ENCODE measurements at regions not wholly inside any gene's neighbourhood (a gene's known extent, or its start where the extent isn't known, plus 50 kb on each side); places are given as distances from the start of the nearest gene placed in this dataset.

- no peak for DNase-seq (ENCODE audit: low spot score)
- Mint-ChIP-seq H3K27me3 (no peaks in the 10 kb centered on the region), H3K9me3 (peaks cover 6% of the 10 kb centered on the region), H3K27ac (no peak overlapping the region), H3K4me1 (ENCODE audit: low read depth in 2 of 2) (no peaks in the 10 kb centered on the region), H3K4me3 (no peak overlapping the region), H3K36me3 (no peaks in the 10 kb centered on the region)
- no peak for ATAC-seq
Observed at GRCh38 chr4:125750828-125751466, 436.2 kb downstream of the FAT4 start.

- Mint-ChIP-seq H3K4me3 (no peak overlapping the region), H3K27ac (no peak overlapping the region), H3K27me3 (peaks cover 0 to 10% of the 10 kb centered on the region in 2 donors), H3K4me1 (ENCODE audit: low read depth in 2 of 2) (no peaks in the 10 kb centered on the region), H3K36me3 (no peaks in the 10 kb centered on the region), H3K9me3 (no peaks in the 10 kb centered on the region)
- ATAC-seq (no peak), DNase-seq (ENCODE audit: low spot score) (no peak)
Observed at GRCh38 chr4:125758438-125758837, 443.7 kb downstream of the FAT4 start.

DNA sequence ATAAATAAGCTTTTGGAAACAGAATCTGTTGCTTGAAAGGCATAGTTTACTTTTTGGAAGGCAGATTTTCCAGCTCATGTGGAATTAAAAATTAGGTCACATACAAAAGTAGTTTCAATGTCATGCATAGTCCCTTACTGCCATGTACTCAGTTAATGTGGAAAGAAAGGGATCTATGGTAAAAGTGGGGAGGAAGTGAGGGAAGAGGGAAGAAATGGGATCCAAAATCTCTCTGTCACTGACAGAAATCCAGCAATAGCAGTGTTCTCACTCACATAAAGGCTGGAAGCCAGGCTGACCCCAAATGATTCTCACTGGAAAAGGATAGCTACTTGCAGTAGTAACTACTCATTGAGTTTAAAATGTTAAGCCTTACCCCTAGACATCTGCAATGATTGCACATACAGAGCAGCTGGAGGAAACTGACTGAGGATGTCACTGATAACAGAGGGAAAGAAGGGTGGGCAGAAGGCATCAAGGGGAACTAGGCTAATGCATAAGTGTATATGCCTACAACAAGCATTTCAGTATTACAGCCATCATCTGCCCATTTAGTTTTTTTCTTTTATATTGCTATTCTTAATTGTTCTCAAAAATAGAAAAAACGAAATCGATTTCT is 445.6 kb downstream of the FAT4 start:
- H3K9me3 Mint-ChIP-seq, result no peaks in the 10 kb centered on the region
- no peaks in the 10 kb centered on the region for H3K4me1 Mint-ChIP-seq (ENCODE audit: low read depth in 2 of 2)
- no peak overlapping the region for H3K4me3 Mint-ChIP-seq
- no peaks in the 10 kb centered on the region for H3K36me3 Mint-ChIP-seq
- DNase-seq (ENCODE audit: low spot score) (no peak), ATAC-seq (no peak)
- H3K27ac Mint-ChIP-seq, result no peak overlapping the region
- peaks cover 0 to 10% of the 10 kb centered on the region in 2 donors for H3K27me3 Mint-ChIP-seq

DNA sequence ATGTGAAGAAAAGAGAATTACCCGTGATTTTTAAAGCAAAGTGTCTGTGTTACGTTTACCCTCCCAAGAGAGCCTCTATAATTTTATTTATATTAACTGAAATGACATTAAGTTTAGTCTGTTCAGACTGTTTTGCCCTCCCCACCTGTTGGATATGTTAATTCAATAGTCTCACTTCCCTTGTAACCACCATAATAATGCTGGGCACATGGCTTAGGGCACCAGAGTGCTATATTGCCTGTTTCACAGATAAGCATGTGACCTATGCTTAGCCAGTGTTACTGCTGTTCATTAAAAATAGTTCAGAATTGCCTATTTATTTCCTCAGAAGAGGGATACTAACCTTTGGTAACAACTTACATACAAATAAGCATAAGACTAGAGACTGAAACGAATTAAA is 446.2 kb downstream of the FAT4 start:
- no peak overlapping the region for H3K4me3 Mint-ChIP-seq
- no peaks in the 10 kb centered on the region for H3K4me1 Mint-ChIP-seq (ENCODE audit: low read depth in 2 of 2)
- no peak overlapping the region for H3K27ac Mint-ChIP-seq
- no peaks in the 10 kb centered on the region for H3K36me3 Mint-ChIP-seq
- DNase-seq (ENCODE audit: low spot score), result no peak
- no peaks in the 10 kb centered on the region for H3K9me3 Mint-ChIP-seq
- peaks cover 0 to 10% of the 10 kb centered on the region in 2 donors for H3K27me3 Mint-ChIP-seq
- ATAC-seq, result no peak

DNA sequence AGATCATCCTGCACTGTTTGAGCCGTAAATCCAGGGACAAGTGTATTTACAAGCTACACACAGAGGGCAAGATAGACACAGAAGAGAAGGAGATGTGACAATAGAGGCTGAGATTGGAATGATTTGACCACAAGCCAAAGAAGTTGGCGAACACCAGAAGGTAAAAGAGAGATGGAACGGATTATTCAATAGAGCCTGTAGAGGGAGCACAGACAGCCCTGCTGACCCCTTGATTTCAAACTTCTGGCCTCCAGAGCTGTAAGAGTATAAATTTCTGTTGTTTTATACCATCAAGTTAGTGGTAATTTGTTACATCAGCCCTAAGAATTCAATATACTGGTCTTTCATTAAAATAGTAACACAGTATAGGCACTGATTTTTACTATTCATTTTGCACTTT is 447.8 kb downstream of the FAT4 start:
- Mint-ChIP-seq H3K36me3 (no peaks in the 10 kb centered on the region), H3K4me1 (ENCODE audit: low read depth in 2 of 2) (no peaks in the 10 kb centered on the region), H3K9me3 (no peaks in the 10 kb centered on the region), H3K27ac (no peak overlapping the region), H3K4me3 (no peak overlapping the region), H3K27me3 (peaks cover 0 to 5% of the 10 kb centered on the region in 2 donors)
- ATAC-seq (no peak), DNase-seq (ENCODE audit: low spot score) (no peak)

- Mint-ChIP-seq H3K27ac (no peak overlapping the region), H3K36me3 (no peaks in the 10 kb centered on the region), H3K4me3 (no peak overlapping the region), H3K27me3 (peaks cover 0 to 2% of the 10 kb centered on the region in 2 donors), H3K4me1 (ENCODE audit: low read depth in 2 of 2) (no peaks in the 10 kb centered on the region), H3K9me3 (no peaks in the 10 kb centered on the region)
- no peak for DNase-seq (ENCODE audit: low spot score)
- ATAC-seq, result no peak
Observed at GRCh38 chr4:125765941-125766340, 451.2 kb downstream of the FAT4 start.

DNA sequence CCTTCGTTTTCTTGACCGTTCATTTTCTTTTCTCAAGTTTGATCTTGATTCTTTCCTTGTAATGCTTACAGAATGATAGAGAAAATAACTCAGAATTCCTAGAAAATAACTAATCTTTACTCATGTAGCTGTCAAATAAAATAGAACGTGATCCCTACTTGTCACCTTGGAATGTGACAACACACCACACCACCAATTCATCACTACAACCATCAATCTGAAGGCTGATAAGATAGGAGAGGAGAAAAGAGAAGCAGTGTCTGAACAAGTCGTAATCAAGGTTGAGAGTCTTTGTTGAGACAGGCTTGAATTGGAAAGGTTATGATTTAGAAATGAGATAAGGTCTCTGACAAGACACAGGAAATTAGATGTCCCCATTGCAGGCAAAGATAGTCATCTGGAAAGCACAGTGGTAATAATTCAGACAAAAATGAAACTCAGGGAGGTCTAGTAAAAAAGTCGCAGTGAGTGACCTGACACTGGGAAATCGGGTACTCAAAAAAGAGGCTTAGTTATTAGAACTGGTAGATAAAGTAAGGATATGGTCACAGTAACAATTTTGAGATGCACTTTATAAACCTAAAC is 456.2 kb downstream of the FAT4 start:
- H3K27ac Mint-ChIP-seq, result no peak overlapping the region
- DNase-seq (ENCODE audit: low spot score) (no peak), ATAC-seq (no peak)
- no peaks in the 10 kb centered on the region for H3K27me3 Mint-ChIP-seq
- H3K4me3 Mint-ChIP-seq, result no peak overlapping the region
- H3K36me3 Mint-ChIP-seq, result no peaks in the 10 kb centered on the region
- H3K4me1 Mint-ChIP-seq (ENCODE audit: low read depth in 2 of 2), result no peaks in the 10 kb centered on the region
- H3K9me3 Mint-ChIP-seq, result no peaks in the 10 kb centered on the region

GRCh38 chr4:125772680-125773079 is 457.9 kb downstream of the FAT4 start:
- no peak overlapping the region for H3K4me3 Mint-ChIP-seq
- no peak for ATAC-seq
- no peaks in the 10 kb centered on the region for H3K36me3 Mint-ChIP-seq
- no peak for DNase-seq (ENCODE audit: low spot score)
- H3K27me3 Mint-ChIP-seq, result no peaks in the 10 kb centered on the region
- no peaks in the 10 kb centered on the region for H3K9me3 Mint-ChIP-seq
- no peak overlapping the region for H3K27ac Mint-ChIP-seq
- H3K4me1 Mint-ChIP-seq (ENCODE audit: low read depth in 2 of 2), result no peaks in the 10 kb centered on the region

DNA sequence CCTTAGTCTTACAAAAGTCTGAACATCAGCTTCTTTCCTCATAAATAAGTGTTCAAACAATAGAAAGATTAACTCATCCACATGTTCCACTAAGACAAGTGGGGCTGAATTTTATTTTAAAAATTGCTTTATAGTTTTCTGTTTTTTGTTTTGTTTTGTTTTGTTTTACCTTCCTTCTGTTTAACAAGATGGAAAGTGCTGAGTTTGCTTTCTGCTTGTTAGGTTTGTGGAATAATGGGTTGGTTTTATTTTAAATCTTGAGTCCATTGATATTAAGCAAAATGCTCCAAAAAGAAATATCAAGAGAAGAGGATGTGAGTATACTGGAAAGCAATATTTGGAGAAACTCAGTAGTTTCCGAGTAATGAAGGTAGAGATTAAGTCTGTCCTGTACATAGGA is 458.7 kb downstream of the FAT4 start:
- no peaks in the 10 kb centered on the region for H3K27me3 Mint-ChIP-seq
- no peak overlapping the region for H3K4me3 Mint-ChIP-seq
- H3K36me3 Mint-ChIP-seq, result no peaks in the 10 kb centered on the region
- ATAC-seq (no peak), DNase-seq (ENCODE audit: low spot score) (no peak)
- no peak overlapping the region for H3K27ac Mint-ChIP-seq
- no peaks in the 10 kb centered on the region for H3K4me1 Mint-ChIP-seq (ENCODE audit: low read depth in 2 of 2)
- no peaks in the 10 kb centered on the region for H3K9me3 Mint-ChIP-seq

GRCh38 chr4:125773931-125774330 is 459.2 kb downstream of the FAT4 start:
- no peak for DNase-seq (ENCODE audit: low spot score)
- Mint-ChIP-seq H3K9me3 (no peaks in the 10 kb centered on the region), H3K4me1 (ENCODE audit: low read depth in 2 of 2) (no peaks in the 10 kb centered on the region), H3K4me3 (no peak overlapping the region), H3K27me3 (no peaks in the 10 kb centered on the region), H3K27ac (no peak overlapping the region), H3K36me3 (no peaks in the 10 kb centered on the region)
- no peak for ATAC-seq

- Mint-ChIP-seq H3K27me3 (no peaks in the 10 kb centered on the region), H3K9me3 (no peaks in the 10 kb centered on the region), H3K27ac (no peak overlapping the region), H3K4me3 (no peak overlapping the region), H3K36me3 (no peaks in the 10 kb centered on the region), H3K4me1 (ENCODE audit: low read depth in 2 of 2) (no peaks in the 10 kb centered on the region)
- DNase-seq (ENCODE audit: low spot score) (no peak), ATAC-seq (no peak)
Observed at GRCh38 chr4:125776146-125776545, 461.4 kb downstream of the FAT4 start.

DNA sequence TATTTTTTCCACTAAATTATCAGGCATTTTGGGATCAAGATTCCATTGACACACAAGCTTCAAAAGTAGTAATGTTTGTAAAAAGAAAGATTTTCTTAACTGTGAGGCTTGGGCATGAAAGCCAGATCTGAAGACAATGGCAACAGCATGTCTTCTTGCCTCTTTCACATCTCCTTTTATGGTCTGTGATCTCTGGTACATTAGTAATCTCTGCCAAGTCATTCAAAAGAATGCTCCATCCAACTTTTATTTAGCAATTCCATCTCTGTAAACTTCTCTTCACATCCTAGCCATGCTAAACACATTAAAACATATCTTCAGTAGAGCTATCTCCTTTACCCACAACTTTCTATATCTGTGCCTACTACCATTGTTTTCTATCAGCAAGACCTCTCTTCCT is 465.4 kb downstream of the FAT4 start:
- H3K36me3 Mint-ChIP-seq, result no peaks in the 10 kb centered on the region
- no peak overlapping the region for H3K4me3 Mint-ChIP-seq
- H3K9me3 Mint-ChIP-seq, result no peaks in the 10 kb centered on the region
- no peaks in the 10 kb centered on the region for H3K4me1 Mint-ChIP-seq (ENCODE audit: low read depth in 2 of 2)
- ATAC-seq, result no peak
- no peak for DNase-seq (ENCODE audit: low spot score)
- no peak overlapping the region for H3K27ac Mint-ChIP-seq
- H3K27me3 Mint-ChIP-seq, result no peaks in the 10 kb centered on the region

DNA sequence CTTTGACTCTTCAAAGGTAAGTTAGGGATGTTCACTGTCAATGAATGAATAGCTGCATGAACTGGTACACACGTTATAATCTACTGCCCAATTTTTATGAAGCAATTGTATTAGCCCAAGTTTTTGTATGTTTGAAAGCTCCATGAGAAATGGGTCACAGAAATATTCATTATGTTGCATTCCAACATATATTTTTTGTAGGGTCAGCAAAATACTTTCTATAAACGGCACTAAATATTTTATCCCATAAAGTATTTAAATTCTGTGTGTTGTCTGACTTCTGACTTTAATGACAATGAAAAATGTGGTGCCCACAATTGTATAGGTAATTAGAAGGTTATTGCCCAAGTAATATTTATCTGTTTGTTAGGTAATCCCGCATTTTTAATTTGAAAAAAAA is 466.0 kb downstream of the FAT4 start:
- no peaks in the 10 kb centered on the region for H3K9me3 Mint-ChIP-seq
- H3K27ac Mint-ChIP-seq, result no peak overlapping the region
- no peaks in the 10 kb centered on the region for H3K36me3 Mint-ChIP-seq
- no peak for ATAC-seq
- no peaks in the 10 kb centered on the region for H3K27me3 Mint-ChIP-seq
- no peaks in the 10 kb centered on the region for H3K4me1 Mint-ChIP-seq (ENCODE audit: low read depth in 2 of 2)
- DNase-seq (ENCODE audit: low spot score), result no peak
- no peak overlapping the region for H3K4me3 Mint-ChIP-seq

DNA sequence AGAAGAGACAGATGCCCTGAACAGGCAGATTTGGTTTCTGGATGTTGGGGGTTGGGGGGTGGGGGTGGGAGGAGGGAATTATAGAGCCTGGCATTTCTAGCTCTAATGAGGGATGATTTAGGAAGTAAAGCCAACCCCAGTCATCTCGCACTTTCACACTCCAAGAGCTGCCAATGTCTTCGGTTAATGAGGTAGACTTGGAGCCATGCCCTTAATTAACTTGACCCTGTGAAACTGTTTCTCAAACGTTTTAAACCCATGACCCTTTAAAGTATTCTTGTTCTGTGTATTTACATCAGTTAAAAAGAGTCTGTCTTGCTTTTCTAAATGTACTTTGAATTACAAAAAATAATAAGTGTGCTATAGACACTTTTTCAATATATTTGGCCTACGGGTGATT is 466.9 kb downstream of the FAT4 start:
- no peak for DNase-seq (ENCODE audit: low spot score)
- Mint-ChIP-seq H3K4me3 (no peak overlapping the region), H3K36me3 (no peaks in the 10 kb centered on the region), H3K27ac (no peak overlapping the region), H3K9me3 (no peaks in the 10 kb centered on the region), H3K4me1 (ENCODE audit: low read depth in 2 of 2) (no peaks in the 10 kb centered on the region), H3K27me3 (no peaks in the 10 kb centered on the region)
- ATAC-seq, result no peak

- DNase-seq (ENCODE audit: low spot score), result no peak
- H3K4me1 Mint-ChIP-seq (ENCODE audit: low read depth in 2 of 2), result no peaks in the 10 kb centered on the region
- H3K4me3 Mint-ChIP-seq, result no peak overlapping the region
- H3K27me3 Mint-ChIP-seq, result no peaks in the 10 kb centered on the region
- no peak overlapping the region for H3K27ac Mint-ChIP-seq
- no peak for ATAC-seq
- no peaks in the 10 kb centered on the region for H3K36me3 Mint-ChIP-seq
- no peaks in the 10 kb centered on the region for H3K9me3 Mint-ChIP-seq
Observed at GRCh38 chr4:125784741-125785140, 470.0 kb downstream of the FAT4 start.

Data from natural killer cell treated with Interleukin-12 subunit alpha and Interleukin-12 subunit beta and Interleukin-15 and Interleukin-18, amount 100 ng/mL, for 72 hours (primary cell).